ENCODE measurements at regions not wholly inside any gene's neighbourhood (a gene's known extent, or its start where the extent isn't known, plus 50 kb on each side); places are given as distances from the start of the nearest gene placed in this dataset.

GRCh38 chr2:173419506-173419905, 64.8 kb downstream of the CDCA7 start:
- no peak for DNase-seq

DNA sequence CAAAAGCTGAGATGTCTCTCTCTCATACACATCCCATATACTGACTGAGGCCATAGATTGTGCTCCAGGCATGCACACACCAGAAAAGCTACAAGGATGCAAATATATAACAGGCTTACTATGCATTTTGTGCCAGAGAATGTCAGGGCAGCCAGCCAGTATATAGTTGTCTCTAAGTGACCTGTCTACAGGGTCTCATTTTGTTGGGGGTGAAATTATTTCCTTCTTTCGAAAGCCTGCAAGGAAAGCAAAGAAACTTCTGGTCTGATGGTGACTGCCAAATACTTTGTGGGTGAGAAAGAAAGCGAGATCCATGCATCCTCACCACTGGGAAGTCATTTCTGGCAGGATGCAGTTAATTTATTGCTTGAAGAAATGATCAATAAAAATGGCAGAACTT, 70.2 kb downstream of the CDCA7 start:
- DNase-seq = no peak

- DNase-seq = no peak
These were observed 73.4 kb downstream of the CDCA7 start for GRCh38 chr2:173427887-173428668.

DNA sequence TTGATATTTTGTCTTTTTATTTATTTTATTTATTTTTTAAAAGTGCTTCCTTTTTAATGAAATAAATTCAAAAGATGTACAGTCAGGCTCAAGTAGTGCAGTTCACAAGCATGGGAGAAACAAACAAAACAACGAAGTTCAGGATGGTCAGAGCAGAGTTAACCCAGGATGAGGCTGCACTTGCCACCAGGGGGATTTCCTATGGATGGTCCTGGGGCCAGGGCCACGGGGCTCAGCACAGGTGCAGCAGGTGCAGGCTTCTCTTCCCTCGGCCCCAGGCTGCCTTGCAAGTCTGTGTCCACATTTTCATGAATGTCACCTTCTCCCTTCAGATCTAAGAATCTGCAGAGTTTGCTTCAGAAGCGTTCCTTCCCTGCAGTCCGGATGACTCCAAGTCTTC, 76.5 kb downstream of the CDCA7 start:
- no peak for DNase-seq

DNA sequence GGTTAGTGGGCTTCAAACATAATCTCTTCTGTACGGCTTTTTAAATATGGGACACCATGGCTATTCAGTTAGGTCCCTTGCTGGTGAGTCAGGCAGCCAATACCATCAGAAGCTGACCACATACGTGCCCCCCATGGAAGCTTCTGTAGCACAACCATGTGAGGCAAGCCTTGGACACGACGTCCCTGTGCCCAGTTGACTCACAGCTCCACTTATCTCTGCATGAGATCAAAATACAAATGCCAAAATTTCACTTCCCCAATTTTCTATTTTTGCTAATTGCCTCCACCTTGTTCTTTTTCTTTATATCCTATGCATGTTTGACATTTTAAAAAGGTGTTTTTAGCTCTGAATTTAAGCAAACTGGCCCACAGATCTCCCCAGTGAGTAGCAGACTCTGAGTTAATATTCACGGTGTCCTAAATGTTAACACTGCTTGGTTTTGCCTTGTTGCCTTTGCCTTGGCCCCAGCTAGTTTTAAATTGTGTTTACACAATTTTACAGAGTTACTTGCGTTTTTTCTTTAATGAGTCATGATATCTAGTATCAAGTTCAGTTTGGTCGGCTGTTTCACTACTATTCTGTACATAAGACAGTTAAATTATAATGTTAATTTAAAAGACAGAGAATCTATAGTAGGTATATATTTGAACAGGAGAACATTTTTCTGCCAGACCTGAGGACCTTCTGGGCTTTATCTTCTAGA, 77.5 kb downstream of the CDCA7 start:
- DNase-seq = no peak

GRCh38 chr2:173434762-173435569, 80.3 kb downstream of the CDCA7 start:
- DNase-seq = no peak

DNA sequence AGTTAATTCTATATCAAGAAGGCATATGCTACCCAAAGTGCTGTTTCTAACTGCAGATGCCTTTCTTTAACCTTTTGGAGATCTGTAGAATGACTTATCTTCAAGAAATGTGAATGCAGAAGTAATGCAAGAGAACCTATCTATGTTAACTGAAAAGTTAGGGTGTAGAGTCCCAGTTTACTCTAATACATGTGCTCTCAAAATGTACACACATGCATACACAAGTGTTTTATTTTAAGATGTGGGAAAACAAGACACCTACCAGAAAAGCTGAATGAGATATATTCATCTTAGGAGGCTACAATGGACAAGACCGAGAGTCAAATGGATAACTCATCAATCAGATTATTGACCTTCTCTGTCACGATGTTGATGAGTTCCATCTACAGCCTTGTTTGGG, 80.9 kb downstream of the CDCA7 start:
- DNase-seq = no peak

DNA sequence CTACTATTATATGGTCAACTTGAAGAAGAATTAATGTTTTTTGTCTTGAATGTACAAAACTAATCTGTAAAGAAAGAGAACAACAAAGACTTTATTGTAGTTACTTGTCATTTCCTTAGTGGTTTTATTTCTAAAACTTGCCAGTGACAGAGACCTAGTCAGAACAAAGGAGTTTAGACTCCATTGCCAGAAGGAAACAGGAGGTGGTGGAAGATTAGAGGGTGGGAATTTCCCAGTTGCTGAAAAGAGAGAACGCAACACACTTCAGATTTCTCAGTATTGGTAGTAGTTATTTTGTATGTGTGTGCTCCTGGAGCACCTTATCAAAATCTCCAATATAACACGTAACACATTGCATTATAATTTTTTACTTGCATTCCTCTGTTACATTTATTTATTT, 81.4 kb downstream of the CDCA7 start:
- DNase-seq = no peak

DNA sequence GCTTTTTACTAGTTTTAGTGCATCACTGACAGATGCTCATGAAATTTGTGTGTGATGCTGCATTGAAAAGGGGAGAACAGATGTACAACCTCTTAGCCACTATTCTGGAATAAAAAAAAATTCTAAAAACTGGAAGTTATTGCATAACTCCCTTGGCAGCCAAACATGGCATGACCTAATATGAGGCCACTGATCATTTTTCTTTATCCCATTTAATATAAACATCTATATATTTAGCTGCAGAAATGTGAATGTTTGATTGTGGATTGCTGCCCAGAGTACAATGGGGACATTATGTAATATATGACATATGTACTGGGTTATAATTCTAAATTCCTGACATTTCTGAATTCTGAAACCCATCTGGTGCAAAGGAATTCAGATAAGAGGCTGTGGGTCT, 86.5 kb downstream of the CDCA7 start:
- DNase-seq = no peak

GRCh38 chr2:173442542-173442941, 87.9 kb downstream of the CDCA7 start:
- no peak for DNase-seq

GRCh38 chr2:173446722-173447121, 92.0 kb downstream of the CDCA7 start:
- no peak for DNase-seq

- peak in 8 of 14 donors; percentile 2 to 47 (median 16) for DNase-seq
These were observed 94.3 kb downstream of the CDCA7 start for GRCh38 chr2:173448938-173449471.

- no peak for DNase-seq
These were observed 96.4 kb downstream of the CDCA7 start for GRCh38 chr2:173451118-173451517.

DNA sequence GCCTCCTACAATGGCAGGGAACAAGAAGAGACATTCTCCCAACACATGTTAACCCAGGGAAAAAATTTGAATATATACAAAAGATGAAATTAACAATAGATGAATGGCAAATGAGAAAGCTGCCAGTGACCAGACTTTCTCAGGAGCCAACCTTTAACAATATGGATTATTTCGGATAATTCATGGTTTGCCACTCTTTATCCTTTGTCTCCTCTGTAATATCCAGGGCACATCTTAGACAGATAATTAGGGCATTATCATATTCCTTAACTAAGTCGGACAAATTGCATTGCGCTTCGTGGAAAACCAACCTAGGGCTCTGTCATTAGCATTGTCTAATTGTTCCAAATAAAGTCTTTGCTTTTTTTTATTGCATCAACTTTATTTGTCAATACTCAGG, 97.3 kb downstream of the CDCA7 start:
- DNase-seq = no peak

DNA sequence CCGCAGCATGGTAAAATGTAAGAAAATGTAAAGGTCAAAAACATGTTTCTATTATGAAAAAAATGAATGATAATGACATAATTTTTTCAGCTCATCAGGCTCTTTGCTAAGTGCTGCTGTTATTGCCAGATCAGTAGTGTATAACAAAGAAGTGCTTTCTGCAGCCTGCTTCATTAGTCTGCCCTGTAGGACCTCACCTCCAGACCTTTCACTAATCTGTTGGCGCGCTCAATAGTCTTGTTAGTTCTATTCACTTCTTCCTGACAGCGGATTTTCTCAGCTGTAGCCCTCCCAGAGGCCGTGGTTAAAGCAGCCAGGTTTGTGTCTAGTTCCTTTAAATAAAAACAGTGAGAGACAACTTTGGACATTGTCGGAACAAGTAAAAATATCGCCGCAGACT, 97.7 kb downstream of the CDCA7 start:
- no peak for DNase-seq

GRCh38 chr2:173456960-173457359, 102.3 kb downstream of the CDCA7 start:
- no peak for DNase-seq

- DNase-seq = no peak
These were observed 102.7 kb downstream of the CDCA7 start for GRCh38 chr2:173457366-173457765.

DNA sequence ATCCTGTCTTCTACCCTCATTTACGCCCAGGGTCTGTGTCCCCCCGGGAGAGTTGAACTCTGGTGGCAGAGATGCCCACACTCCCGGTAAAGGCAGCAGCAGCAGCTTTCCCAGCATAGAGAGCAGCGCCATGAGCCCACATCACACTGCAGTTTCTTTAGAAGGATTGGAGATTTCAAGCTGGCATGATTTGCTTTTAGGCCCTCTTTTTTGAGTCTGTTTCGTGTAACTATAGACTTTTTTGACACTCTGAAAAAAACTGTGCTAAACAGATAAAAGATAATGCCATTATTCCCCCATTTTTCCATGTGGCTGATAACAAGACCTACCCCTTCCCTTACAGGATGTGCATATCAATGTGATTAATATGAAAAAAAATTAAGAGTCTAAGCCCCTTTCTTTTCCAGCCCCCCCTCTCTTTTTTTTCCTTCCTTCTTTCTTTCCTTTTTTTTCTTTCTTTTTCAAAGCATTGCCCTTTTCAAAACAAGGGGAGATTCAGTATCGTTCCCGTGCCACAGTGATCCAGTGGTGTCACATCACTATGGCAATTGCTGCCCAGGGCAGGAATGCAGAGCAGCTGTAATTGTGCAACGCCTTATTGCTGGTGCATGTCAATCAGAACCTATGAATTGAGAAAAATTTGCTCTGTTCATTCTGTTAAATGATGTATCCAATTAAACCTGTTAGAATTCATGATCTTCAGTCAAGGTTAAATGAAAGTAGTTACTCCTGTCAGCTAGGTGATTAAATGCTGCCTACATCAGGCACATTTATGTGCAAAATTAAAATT, 104.5 kb downstream of the CDCA7 start:
- no peak for DNase-seq

- no peak for DNase-seq
These were observed 108.5 kb downstream of the CDCA7 start for GRCh38 chr2:173462892-173463840.

DNA sequence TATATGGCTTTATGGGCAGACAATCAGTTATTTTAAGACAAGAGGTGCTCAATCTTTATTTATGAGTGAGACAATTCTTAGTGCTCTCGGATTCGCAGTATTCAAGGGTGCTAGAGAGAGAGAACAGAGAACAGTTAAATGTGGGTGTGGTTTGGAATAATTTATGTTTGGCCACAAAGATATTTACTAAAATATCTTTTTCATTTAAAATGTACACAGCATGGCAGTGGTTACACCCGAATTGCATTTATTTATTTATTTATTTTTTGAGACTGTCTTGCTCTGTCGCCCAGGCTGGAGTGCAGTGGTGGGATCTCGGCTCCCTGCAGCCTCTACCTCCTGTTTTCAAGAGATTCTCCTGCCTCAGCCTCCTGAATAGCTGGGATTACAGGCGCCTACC, 109.2 kb downstream of the CDCA7 start:
- no peak for DNase-seq

DNA sequence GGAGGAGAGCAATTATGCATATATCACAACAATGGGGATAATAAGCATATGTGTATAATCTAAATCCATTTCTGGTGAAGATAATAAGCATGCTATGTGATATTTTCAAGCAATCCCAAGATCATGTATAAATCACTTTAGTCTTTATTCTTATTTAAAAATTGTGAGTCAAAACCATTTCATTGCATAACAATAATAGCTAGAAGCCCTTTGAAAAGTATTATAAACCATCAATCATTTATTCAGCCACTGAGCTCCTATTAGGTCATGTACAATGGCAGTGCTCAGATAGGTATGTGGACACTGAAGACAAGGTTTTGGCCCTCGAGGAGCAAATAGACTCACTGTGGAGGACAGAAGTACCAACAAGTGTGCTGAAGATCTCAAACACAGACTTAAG, 113.1 kb downstream of the CDCA7 start:
- no peak for DNase-seq

Measured in C1 segment of cervical spinal cord (tissue), 14 donors.